Caco-2 (cell line): ENCODE measurements at regions not wholly inside any gene's neighbourhood (a gene's known extent, or its start where the extent isn't known, plus 50 kb on each side); places are given as distances from the start of the nearest gene placed in this dataset.

Experiments
- BruUV-seq: library from RNA; stranded (reverse); fragments of 400-500 nt; replicated peaks from 2 replicates; lab custom pipeline; 2021; lab: Mats Ljungman, UMichigan
- CTCF ChIA-PET: fragments of 300-600 bp; sonication (Branson Sonifier 250); formaldehyde crosslinking; loops from one replicate; lab custom pipeline; 2022; ENCODE audit warnings: antibody characterized with exemption; lab: Charles Lee
- POLR2A ChIA-PET: fragments of 300-600 bp; sonication (Branson Sonifier 250); formaldehyde crosslinking; loops from one replicate; lab custom pipeline; 2022; ENCODE audit warnings: antibody characterized with exemption; lab: Charles Lee
- DNase-seq, 2 experiments: peaks; one replicate each; pipeline versions ENCODE4 v3.0.0 to v3.0.0-alpha.2; 2020 to 2022
- H3K27me3 ChIP-seq: replicated peaks from 2 replicates; pipeline ENCODE4 v1.6.0; 2011; ENCODE audit warnings: low read length; ENCODE audit not compliant: control insufficient read depth, insufficient read depth
- H3K36me3 ChIP-seq: 2 replicates; pipeline ENCODE4 v1.5.1; 2011; ENCODE audit warnings: low read length; ENCODE audit not compliant: control insufficient read depth, insufficient read depth
- H3K4me1 ChIP-seq: fragments of 250-450 bp; sonication (Bioruptor Pico); 2 replicates; pipeline ENCODE4 v1.5.1; 2020; ENCODE audit warnings: mild to moderate bottlenecking
- H3K4me3 ChIP-seq: 2 replicates; pipeline ENCODE4 v1.5.1; 2011; ENCODE audit warnings: low read depth, mild to moderate bottlenecking, control low read depth, low read length
- H3K9me3 ChIP-seq: fragments of 250-450 bp; sonication (Bioruptor Pico); 2 replicates; pipeline ENCODE4 v1.5.1; 2020; ENCODE audit warnings: mild to moderate bottlenecking, moderate library complexity
- H3K27ac Mint-ChIP-seq: one replicate; pipeline ENCODE4 v1.8.0; 2022; ENCODE audit warnings: mixed read lengths; ENCODE audit not compliant: unreplicated experiment
- H3K27me3 Mint-ChIP-seq: one replicate; pipeline ENCODE4 v1.8.0; 2022; ENCODE audit warnings: mixed read lengths; ENCODE audit not compliant: insufficient read depth, unreplicated experiment
- H3K36me3 Mint-ChIP-seq: one replicate; pipeline ENCODE4 v1.8.0; 2022; ENCODE audit warnings: mild to moderate bottlenecking, mixed read lengths; ENCODE audit not compliant: insufficient read depth, unreplicated experiment
- H3K4me1 Mint-ChIP-seq: one replicate; pipeline ENCODE4 v1.8.0; 2022; ENCODE audit warnings: low read depth, mixed read lengths; ENCODE audit not compliant: unreplicated experiment
- H3K4me3 Mint-ChIP-seq: one replicate; pipeline ENCODE4 v1.8.0; 2022; ENCODE audit warnings: mild to moderate bottlenecking, moderate library complexity, mixed read lengths; ENCODE audit not compliant: unreplicated experiment
- H3K9me3 Mint-ChIP-seq: one replicate; pipeline ENCODE4 v1.8.0; 2022; ENCODE audit warnings: mixed read lengths; ENCODE audit not compliant: unreplicated experiment
- CTCF ChIP-seq, 2 experiments: fragments of 200-600 bp in 1 of 2; IDR thresholded peaks; 1 replicate in 1 of 2; 2 replicates in 1 of 2; pipeline versions ENCODE4 v1.5.1 to v1.8.0; 2011 to 2022; ENCODE audit warnings: antibody characterized with exemption in 1 of 2, control low read depth in 1 of 2, inconsistent platforms in 1 of 2, low read depth in 1 of 2, low read length in 1 of 2, mild to moderate bottlenecking in 1 of 2, moderate library complexity in 1 of 2; ENCODE audit not compliant: insufficient read depth in 1 of 2, severe bottlenecking in 1 of 2, unreplicated experiment in 1 of 2
- intact Hi-C: fragments of 100-400 bp; cut with micrococcal nuclease; formaldehyde crosslinking; loops from one replicate; pipeline ENCODE4 v1.10.0; 2022; ENCODE audit not compliant: unreplicated experiment

GRCh38 chr15:79495775-79496174 is 63.6 kb downstream of the MINAR1 start:
- no TSS peak for BruUV-seq
- Histone ChIP-seq H3K4me1 (no peaks in the 10 kb centered on the region), H3K36me3 (no peaks in the 10 kb centered on the region), H3K9me3 (no peaks in the 10 kb centered on the region), H3K27me3 (no peaks in the 10 kb centered on the region), H3K4me3 (no peak overlapping the region)
- no peak for DNase-seq
- H3K36me3 Mint-ChIP-seq = no peaks in the 10 kb centered on the region
- no peak for TF ChIP-seq CTCF (IDR thresholded peaks at IDR 0.05; ENCODE audit: insufficient read depth in 1 of 2, low read depth in 1 of 2, low read length in 1 of 2, severe bottlenecking in 1 of 2, unreplicated experiment in 1 of 2)
- ChIA-PET CTCF (no interaction called here), POLR2A (no interaction called here)
- peaks cover 8% of the 10 kb centered on the region for H3K27me3 Mint-ChIP-seq
- no peak overlapping the region for H3K27ac Mint-ChIP-seq
- intact Hi-C loops = no loop called here
- no peak overlapping the region for H3K4me3 Mint-ChIP-seq
- no peaks in the 10 kb centered on the region for H3K4me1 Mint-ChIP-seq
- H3K9me3 Mint-ChIP-seq = no peaks in the 10 kb centered on the region

- Mint-ChIP-seq H3K4me1 (no peaks in the 10 kb centered on the region), H3K9me3 (no peaks in the 10 kb centered on the region), H3K36me3 (no peaks in the 10 kb centered on the region), H3K27me3 (peaks cover 8% of the 10 kb centered on the region), H3K27ac (no peak overlapping the region), H3K4me3 (no peak overlapping the region)
- no TSS peak for BruUV-seq
- H3K27me3 ChIP-seq = no peaks in the 10 kb centered on the region
- intact Hi-C loops = no loop called here
- ChIA-PET CTCF (no interaction called here), POLR2A (no interaction called here)
- no peak for TF ChIP-seq CTCF (IDR thresholded peaks at IDR 0.05; ENCODE audit: insufficient read depth in 1 of 2, low read depth in 1 of 2, low read length in 1 of 2, severe bottlenecking in 1 of 2, unreplicated experiment in 1 of 2)
- no peaks in the 10 kb centered on the region for H3K36me3 ChIP-seq
- no peak overlapping the region for H3K4me3 ChIP-seq
- DNase-seq = no peak
- H3K4me1 ChIP-seq = no peaks in the 10 kb centered on the region
- no peaks in the 10 kb centered on the region for H3K9me3 ChIP-seq
Observed at GRCh38 chr15:79496838-79497237, 64.7 kb downstream of the MINAR1 start.

GRCh38 chr15:79501086-79501485 is 69.0 kb downstream of the MINAR1 start:
- no peak overlapping the region for H3K27ac Mint-ChIP-seq
- TF ChIP-seq CTCF (IDR thresholded peaks at IDR 0.05; ENCODE audit: insufficient read depth in 1 of 2, low read depth in 1 of 2, low read length in 1 of 2, severe bottlenecking in 1 of 2, unreplicated experiment in 1 of 2) = no peak
- no peaks in the 10 kb centered on the region for H3K36me3 Mint-ChIP-seq
- BruUV-seq = no TSS peak
- no peak for DNase-seq
- CTCF ChIA-PET = interaction anchor here (1.0 kb wide), 1 partner anchor 95 kb away, joined by 3 read pairs; no protein-coding TSS in a partner anchor
- no peak overlapping the region for H3K4me3 ChIP-seq
- H3K36me3 ChIP-seq = no peaks in the 10 kb centered on the region
- no peaks in the 10 kb centered on the region for H3K9me3 ChIP-seq
- no peaks in the 10 kb centered on the region for H3K4me1 ChIP-seq
- no peak overlapping the region for H3K4me3 Mint-ChIP-seq
- POLR2A ChIA-PET = no interaction called here
- no peaks in the 10 kb centered on the region for H3K27me3 ChIP-seq
- intact Hi-C loops = no loop called here
- no peaks in the 10 kb centered on the region for H3K4me1 Mint-ChIP-seq
- no peaks in the 10 kb centered on the region for H3K9me3 Mint-ChIP-seq
- no peaks in the 10 kb centered on the region for H3K27me3 Mint-ChIP-seq
